CD4-positive, alpha-beta T cell (primary cell): ENCODE measurements at regions not wholly inside any gene's neighbourhood (a gene's known extent, or its start where the extent isn't known, plus 50 kb on each side); places are given as distances from the start of the nearest gene placed in this dataset.

Experiments used
- ATAC-seq: fragments of 200-7000 bp; cut with Tn5 transposase; one replicate; pipeline ENCODE4 v1.10.0; 2022; ENCODE audit warnings: mild to moderate bottlenecking; ENCODE audit not compliant: poor library complexity
- CTCF ChIA-PET: fragments of 350-600 bp; sonication (Branson Sonifier 250); formaldehyde crosslinking; loops from one replicate; lab custom pipeline; 2021; ENCODE audit warnings: antibody characterized with exemption, inconsistent platforms; lab: Charles Lee
- POLR2A ChIA-PET: fragments of 350-600 bp; sonication (Branson Sonifier 250); formaldehyde crosslinking; loops from one replicate; lab custom pipeline; 2021; ENCODE audit warnings: antibody characterized with exemption, inconsistent platforms; lab: Charles Lee
- DNase-seq, 14 experiments: peaks; one replicate each; pipeline ENCODE4 v3.0.0-alpha.2; 2013 to 2020; ENCODE audit warnings: mixed read lengths in 2 of 14
- H3K27ac ChIP-seq, 2 donors: one replicate each; pipeline versions ENCODE4 v1.5.1 to v1.7.0; 2013; ENCODE audit warnings: low read length in 2 of 2, low read depth in 1 of 2, mild to moderate bottlenecking in 1 of 2
- H3K27me3 ChIP-seq, 2 experiments: 1 replicate in 1 of 2; 2 replicates in 1 of 2; pipeline versions ENCODE4 v1.6.1 to v1.7.0; 2013; ENCODE audit warnings: low read length in 2 of 2, control low read depth in 1 of 2, mild to moderate bottlenecking in 1 of 2, moderate library complexity in 1 of 2; ENCODE audit not compliant: insufficient read depth in 2 of 2, control insufficient read depth in 1 of 2
- H3K36me3 ChIP-seq: one replicate; pipeline ENCODE4 v1.6.1; 2013; ENCODE audit warnings: low read length, control low read depth; ENCODE audit not compliant: insufficient read depth
- H3K4me1 ChIP-seq: one replicate; pipeline ENCODE4 v1.6.1; 2013; ENCODE audit warnings: low read length, control low read depth; ENCODE audit not compliant: insufficient read depth
- H3K4me3 ChIP-seq: one replicate; pipeline ENCODE4 v1.5.1; 2013; ENCODE audit warnings: mild to moderate bottlenecking, low read length, moderate library complexity
- H3K9me3 ChIP-seq, 2 experiments: 1 replicate in 1 of 2; 2 replicates in 1 of 2; pipeline versions ENCODE4 v1.6.1 to v1.7.0; 2013; ENCODE audit warnings: low read length in 2 of 2, mild to moderate bottlenecking in 2 of 2, control low read depth in 1 of 2, moderate library complexity in 1 of 2; ENCODE audit not compliant: control insufficient read depth in 1 of 2, insufficient read depth in 1 of 2
- H3K27ac Mint-ChIP-seq: one replicate; pipeline ENCODE4 v1.8.0; 2020; ENCODE audit warnings: mixed read lengths
- H3K27me3 Mint-ChIP-seq: one replicate; pipeline ENCODE4 v1.8.0; 2021; ENCODE audit warnings: mixed read lengths
- H3K36me3 Mint-ChIP-seq: one replicate; pipeline ENCODE4 v1.8.0; 2021; ENCODE audit warnings: low read depth, mixed read lengths
- H3K4me1 Mint-ChIP-seq: one replicate; pipeline ENCODE4 v1.8.0; 2021; ENCODE audit warnings: low read depth, mixed read lengths
- H3K4me3 Mint-ChIP-seq: one replicate; pipeline ENCODE4 v1.8.0; 2020; ENCODE audit warnings: mild to moderate bottlenecking, mixed read lengths
- H3K9me3 Mint-ChIP-seq: one replicate; pipeline ENCODE4 v1.8.0; 2020; ENCODE audit warnings: mixed read lengths
- intact Hi-C, 2 experiments: fragments of 100-400 bp; cut with DNase I in 1 of 2; cut with micrococcal nuclease in 1 of 2; formaldehyde crosslinking; loops; one replicate each; pipeline versions ENCODE4 v1.15.1 to v1.9.0; 2023 to 2025; cut with DNase I, micrococcal nuclease
- TF ChIP-seq, protein P1 (sequence below): fragments of 200-600 bp; IDR thresholded peaks from one replicate; pipeline ENCODE4 v1.8.0; 2022; ENCODE audit warnings: antibody characterized with exemption, mild to moderate bottlenecking

DNA sequence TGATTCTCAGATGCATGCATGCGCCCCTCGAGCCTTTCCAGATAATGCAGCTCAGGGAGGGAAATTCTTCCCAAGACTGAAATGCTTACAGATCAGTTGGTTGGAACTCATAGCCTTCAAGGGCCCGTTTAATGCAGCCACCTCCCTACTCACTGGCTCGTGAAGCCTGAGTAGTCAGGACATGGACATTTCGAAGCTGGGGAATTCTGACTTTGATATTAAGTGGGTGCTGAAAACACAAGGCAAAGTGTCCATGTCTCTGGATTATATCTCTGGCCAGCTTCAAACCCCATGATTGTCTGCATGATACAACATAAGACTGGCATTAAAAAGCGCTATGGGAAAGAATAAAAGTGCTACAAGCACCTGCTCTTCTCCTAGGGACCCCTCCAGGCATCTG lies 207.5 kb downstream of the HERPUD2 start:
- Histone ChIP-seq H3K27ac (no peak overlapping the region), H3K36me3 (no peaks in the 10 kb centered on the region), H3K9me3 (no peaks in the 10 kb centered on the region), H3K27me3 (no peaks in the 10 kb centered on the region), H3K4me1 (no peaks in the 10 kb centered on the region), H3K4me3 (no peak overlapping the region)
- Mint-ChIP-seq H3K36me3 (no peaks in the 10 kb centered on the region), H3K9me3 (no peaks in the 10 kb centered on the region), H3K27ac (no peak overlapping the region), H3K27me3 (peaks cover 10% of the 10 kb centered on the region), H3K4me1 (no peaks in the 10 kb centered on the region), H3K4me3 (no peak overlapping the region)
- TF ChIP-seq, protein P1, sequence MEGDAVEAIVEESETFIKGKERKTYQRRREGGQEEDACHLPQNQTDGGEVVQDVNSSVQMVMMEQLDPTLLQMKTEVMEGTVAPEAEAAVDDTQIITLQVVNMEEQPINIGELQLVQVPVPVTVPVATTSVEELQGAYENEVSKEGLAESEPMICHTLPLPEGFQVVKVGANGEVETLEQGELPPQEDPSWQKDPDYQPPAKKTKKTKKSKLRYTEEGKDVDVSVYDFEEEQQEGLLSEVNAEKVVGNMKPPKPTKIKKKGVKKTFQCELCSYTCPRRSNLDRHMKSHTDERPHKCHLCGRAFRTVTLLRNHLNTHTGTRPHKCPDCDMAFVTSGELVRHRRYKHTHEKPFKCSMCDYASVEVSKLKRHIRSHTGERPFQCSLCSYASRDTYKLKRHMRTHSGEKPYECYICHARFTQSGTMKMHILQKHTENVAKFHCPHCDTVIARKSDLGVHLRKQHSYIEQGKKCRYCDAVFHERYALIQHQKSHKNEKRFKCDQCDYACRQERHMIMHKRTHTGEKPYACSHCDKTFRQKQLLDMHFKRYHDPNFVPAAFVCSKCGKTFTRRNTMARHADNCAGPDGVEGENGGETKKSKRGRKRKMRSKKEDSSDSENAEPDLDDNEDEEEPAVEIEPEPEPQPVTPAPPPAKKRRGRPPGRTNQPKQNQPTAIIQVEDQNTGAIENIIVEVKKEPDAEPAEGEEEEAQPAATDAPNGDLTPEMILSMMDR, result no peak
- ChIA-PET POLR2A (no interaction called here), CTCF (no interaction called here)
- intact Hi-C loops, result no loop called here
- ATAC-seq, result no peak
- DNase-seq, result no peak

DNA sequence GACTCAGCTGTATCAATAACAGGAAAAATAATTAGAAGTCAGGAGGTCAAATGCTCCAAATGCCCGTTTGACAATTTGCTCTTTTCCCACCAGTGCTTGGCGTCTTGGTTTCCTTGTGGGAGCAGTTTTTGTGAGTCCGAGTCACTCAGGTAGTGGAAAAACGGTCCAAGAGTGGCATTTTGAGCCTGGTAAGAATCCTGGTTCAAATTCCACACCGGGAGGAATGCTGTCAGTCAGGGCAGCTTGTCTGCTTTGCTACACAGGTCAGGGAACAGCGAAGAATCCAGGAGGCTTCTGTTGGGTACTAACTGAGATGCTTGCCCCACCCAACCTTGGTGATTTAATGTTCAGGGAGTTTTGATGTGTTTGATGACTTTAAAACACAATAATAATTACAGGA lies 209.5 kb downstream of the HERPUD2 start:
- ChIA-PET CTCF (no interaction called here), POLR2A (no interaction called here)
- H3K9me3 ChIP-seq, result no peaks in the 10 kb centered on the region
- peaks cover 0 to 5% of the 10 kb centered on the region in 2 experiments for H3K27me3 ChIP-seq
- intact Hi-C loops, result no loop called here
- H3K36me3 Mint-ChIP-seq, result no peaks in the 10 kb centered on the region
- ATAC-seq (no peak), DNase-seq (no peak)
- H3K9me3 Mint-ChIP-seq, result no peaks in the 10 kb centered on the region
- no peaks in the 10 kb centered on the region for H3K4me1 Mint-ChIP-seq
- no peak overlapping the region for H3K4me3 ChIP-seq
- H3K27ac Mint-ChIP-seq, result no peak overlapping the region
- H3K4me3 Mint-ChIP-seq, result no peak overlapping the region
- TF ChIP-seq, protein P1, result no peak
- no peaks in the 10 kb centered on the region for H3K4me1 ChIP-seq
- H3K27ac ChIP-seq, result no peak overlapping the region
- H3K36me3 ChIP-seq, result no peaks in the 10 kb centered on the region
- H3K27me3 Mint-ChIP-seq, result peaks cover 23% of the 10 kb centered on the region

DNA sequence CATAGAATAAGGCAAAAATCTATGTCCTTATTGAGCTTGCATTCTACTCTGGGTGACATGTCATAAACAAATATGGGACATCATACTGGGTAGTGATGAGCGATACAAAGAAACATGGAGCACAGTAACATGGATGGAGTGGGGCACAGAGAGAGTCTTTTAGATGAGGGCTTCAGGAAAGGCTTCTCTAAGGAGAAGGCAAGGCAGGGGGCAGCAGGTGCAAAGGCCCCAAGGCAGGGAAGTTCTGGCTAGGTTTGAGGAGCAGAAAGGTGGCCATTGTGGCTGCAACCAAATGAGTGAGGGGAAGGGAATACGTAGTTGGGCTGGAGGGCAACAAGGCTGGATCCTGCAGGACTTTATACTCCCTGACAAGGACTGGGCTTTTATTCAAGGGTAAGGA lies 211.4 kb downstream of the HERPUD2 start:
- Mint-ChIP-seq H3K27me3 (peaks cover 30% of the 10 kb centered on the region), H3K9me3 (peaks cover 2% of the 10 kb centered on the region), H3K4me3 (no peak overlapping the region), H3K27ac (no peak overlapping the region), H3K4me1 (no peaks in the 10 kb centered on the region), H3K36me3 (no peaks in the 10 kb centered on the region)
- POLR2A ChIA-PET, result no interaction called here
- Histone ChIP-seq H3K36me3 (no peaks in the 10 kb centered on the region), H3K27ac (no peak overlapping the region), H3K4me1 (no peaks in the 10 kb centered on the region), H3K4me3 (no peak overlapping the region), H3K27me3 (peaks cover 0 to 5% of the 10 kb centered on the region in 2 experiments), H3K9me3 (peaks cover 0 to 3% of the 10 kb centered on the region in 2 experiments)
- CTCF ChIA-PET, result no interaction called here
- ATAC-seq (no peak), DNase-seq (no peak)
- TF ChIP-seq, protein P1, result no peak
- intact Hi-C loops, result no loop called here
